G401.6 (cell line): ENCODE measurements at regions not wholly inside any gene's neighbourhood (a gene's known extent, or its start where the extent isn't known, plus 50 kb on each side); places are given as distances from the start of the nearest gene placed in this dataset.
"Not testable (repeated sequence)": the region's sequence is repeated elsewhere in the genome, so short reads cannot be mapped to it uniquely, and the experiment has no call there.

Source experiments
- FAIRE-seq: peaks from 2 replicates; lab custom pipeline; 2012; peaks lifted over from hg19 to GRCh38; lab: Jason Lieb, UNC

DNA sequence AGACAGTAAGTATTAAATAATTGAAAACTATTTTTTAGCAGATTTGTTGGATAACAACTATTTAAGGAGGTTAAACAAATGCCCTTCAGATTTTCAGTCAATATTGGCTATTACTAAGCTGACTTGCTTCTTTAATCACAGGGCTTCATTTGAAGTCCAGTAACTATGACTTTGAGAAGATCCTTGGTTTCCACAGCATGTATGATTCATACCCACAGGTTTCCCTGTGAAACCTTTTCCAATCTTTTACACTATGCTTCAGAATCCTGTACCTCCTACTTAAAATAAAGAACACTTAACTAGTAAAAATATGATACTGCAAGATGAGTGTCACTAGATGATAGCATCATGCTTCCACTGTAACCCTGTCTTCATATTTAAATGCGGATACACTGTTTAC is 211.9 kb downstream of the SPATA31A1 start:
- FAIRE-seq = not testable (repeated sequence)

DNA sequence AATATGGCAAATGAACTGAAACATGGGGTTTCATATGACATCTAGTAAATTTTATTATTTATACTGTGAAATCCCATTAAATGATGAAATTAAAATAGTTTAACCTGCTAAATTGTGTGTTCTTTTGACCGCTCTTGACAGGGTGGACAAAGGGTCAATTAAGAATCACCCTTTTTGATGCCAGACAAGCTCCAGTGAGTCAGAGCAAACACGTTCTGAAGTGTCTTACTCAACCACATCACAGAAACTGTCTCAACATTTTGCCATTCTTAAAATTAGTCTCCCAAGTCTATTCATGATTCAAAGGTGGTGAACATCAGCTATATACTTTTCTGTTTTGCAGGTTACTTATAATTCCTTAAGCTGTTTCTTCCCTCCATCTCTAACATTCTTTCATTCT is 213.4 kb downstream of the SPATA31A1 start:
- not testable (repeated sequence) for FAIRE-seq

DNA sequence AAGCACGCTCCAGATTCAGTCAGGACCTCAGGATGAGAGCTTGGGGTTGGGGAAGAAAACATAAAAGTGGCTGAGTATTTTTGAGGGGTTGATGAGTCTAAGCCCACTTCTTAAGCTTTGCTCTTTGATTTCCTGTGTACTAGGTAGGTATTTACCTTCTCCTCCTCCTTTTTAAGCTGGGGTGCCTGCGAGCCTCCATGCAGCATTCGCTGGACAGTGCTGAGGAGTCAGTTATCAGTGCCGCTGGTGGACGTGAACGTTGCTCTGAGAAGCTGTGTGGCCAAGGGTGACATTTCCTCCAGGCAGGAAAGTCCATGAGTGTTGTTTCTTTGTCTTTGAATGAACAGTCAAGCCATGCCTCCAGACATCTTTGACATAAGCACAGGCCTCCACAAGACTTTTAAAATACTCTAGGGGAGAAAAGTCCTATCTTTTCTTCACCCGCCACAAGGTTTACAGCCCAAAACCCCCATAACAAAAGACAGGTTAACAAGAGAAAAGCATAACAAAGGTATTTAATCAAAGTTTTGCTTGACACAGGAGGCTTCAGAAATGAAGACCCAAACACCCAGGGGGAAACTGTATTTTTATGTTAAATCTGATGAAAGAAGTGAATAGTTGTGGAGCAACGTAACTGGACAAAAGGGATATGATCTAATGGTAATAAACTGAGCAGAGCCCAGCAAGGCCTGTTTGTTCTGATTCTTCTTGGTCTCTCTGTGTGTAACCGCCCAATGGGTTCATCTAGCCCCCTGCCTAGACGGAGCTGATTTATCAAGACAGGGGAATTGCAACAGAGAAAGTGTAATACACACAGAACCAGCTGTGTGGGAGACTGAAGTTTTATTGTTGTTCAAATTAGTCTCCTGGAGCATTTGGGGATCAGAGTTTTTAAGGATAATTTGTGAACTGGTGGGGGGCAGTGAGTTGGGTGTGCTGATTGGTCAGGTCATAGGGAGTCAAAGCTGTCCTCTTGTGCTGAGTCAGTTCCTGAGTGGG is 217.9 kb downstream of the SPATA31A1 start:
- FAIRE-seq = not testable (repeated sequence)

DNA sequence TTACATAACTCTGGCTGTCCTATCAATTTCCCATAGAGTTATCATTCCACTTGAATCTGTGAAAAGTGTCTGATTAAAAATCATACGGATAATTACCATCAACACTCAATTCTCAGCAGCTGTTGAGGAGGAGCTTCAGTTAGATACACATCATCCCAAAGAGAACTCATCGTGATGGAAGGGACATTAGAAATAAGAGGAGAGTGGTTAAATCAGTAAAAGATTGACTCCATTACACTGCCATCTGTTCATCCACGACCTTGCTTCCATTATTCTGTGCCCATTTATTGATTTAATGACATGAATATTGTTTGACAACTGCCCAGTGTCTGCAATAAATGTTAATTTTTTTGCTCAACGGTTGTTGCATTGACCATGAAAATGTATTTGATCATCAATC is 223.5 kb downstream of the SPATA31A1 start:
- FAIRE-seq = not testable (repeated sequence)

DNA sequence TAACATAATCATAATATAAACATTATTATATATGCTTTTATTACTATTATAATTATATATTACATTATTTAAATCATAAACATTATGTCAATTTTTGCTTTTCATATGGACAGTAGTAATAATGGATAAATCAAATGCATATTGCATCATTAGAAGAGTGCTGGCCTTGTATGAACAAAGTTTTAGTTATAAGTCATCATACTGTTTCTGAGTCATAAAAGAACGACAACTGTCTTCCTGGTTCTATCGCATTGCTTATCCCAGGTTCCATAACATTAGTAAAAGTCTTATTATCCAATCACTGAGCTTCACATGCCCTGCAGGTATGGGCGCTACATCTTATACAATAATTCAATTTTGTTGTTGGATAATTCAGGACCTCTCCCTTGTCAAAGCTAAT is 225.8 kb downstream of the SPATA31A1 start:
- not testable (repeated sequence) for FAIRE-seq

DNA sequence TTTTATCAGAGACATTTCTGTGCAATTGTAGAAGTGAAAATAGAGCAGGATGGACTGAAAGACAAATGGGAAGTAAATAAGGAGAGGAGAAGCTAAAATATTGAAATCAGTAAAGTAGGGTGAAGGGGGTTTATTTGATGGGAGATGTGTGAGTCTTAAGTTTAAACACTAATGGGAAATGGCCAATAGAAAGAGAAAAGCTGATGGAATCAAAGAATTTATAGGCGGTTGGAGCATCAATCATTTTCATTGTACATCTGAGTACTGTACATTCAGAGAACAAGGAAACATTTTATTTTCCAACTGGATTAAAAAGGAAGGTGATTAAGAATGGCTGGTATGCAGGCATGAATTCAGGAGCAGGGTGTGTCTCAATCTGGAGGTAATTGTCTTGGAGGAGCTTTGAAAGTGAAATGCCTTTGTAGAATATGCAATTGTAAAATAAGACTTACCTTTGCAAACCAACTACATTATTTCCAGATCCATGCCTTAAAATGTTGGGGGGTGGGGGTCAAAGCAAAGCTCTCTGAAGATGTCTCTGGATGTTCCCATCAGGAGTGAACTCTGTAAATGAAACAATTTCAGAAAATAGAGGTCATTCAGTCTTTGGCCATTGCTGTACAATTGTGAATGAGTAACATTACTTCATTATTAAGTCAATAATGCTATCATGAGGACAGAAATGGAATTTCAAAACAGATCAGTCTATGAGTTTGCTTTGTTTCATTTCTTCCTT is 227.4 kb downstream of the SPATA31A1 start:
- not testable (repeated sequence) for FAIRE-seq

DNA sequence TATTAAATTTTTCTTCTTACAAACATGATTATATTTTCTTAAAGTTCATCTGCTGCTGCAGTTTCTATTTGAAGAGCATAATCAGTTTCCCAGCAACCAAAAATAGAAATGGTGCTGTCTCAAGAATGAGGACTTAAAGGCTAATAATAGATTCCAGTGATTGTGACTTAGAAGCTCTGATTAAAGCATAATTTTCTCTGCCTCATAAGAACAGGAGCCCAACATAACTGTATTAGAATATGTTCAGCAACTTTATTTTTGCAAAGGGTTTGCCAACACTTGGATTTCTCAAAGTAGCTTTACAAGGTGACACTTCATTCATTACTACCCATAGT is 227.9 kb downstream of the SPATA31A1 start:
- not testable (repeated sequence) for FAIRE-seq

DNA sequence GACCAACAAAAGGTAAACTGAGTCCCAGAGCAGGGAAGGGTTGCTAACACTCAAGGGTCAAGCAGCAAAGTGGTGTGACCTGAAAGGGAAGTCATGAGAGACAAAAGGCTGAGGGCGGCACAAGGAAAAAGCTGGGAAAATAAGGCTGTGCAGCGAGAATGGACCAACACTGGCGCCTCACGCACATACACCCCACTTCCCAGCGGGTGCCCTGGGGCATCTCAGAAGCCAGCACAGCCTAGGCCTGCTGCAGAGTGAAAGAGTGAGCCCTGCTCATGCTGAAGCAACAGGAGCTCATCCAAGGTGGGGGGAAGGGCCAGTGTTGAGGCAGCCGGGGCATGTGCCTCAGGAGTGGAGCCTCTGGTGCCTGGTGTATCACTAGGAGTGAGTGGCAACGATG is 229.8 kb downstream of the SPATA31A1 start:
- FAIRE-seq = not testable (repeated sequence)

DNA sequence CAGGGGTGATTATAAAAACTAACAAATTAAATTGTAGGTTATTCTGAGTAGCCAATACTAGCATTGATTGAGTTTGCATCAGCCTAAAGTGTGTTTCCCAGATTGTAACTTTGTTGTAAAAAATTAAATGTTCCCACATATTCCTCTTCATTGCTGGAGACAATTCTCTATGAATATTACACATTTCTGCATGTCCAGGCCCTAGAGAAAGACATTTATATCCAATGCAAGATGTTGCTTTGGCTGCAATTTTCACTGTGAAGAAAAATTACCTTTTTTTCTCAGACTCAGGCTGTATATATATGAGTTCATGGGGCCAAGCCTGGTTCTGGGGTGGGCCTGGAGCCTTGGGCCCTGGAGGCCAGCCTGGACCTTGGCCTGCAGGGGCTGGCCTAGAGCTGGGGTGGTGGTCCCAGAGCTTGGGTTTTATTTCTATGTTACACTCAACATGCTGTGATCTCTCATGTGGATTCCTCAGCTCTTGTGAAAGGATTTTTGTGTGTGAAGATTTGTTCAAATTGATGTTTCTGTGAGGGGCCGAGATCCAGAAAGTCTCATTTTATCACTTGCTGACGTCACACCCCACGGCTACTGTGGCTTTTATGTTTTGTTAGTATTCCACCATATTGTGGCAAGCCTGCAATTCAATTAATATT is 232.5 kb downstream of the SPATA31A1 start:
- no peak for FAIRE-seq

DNA sequence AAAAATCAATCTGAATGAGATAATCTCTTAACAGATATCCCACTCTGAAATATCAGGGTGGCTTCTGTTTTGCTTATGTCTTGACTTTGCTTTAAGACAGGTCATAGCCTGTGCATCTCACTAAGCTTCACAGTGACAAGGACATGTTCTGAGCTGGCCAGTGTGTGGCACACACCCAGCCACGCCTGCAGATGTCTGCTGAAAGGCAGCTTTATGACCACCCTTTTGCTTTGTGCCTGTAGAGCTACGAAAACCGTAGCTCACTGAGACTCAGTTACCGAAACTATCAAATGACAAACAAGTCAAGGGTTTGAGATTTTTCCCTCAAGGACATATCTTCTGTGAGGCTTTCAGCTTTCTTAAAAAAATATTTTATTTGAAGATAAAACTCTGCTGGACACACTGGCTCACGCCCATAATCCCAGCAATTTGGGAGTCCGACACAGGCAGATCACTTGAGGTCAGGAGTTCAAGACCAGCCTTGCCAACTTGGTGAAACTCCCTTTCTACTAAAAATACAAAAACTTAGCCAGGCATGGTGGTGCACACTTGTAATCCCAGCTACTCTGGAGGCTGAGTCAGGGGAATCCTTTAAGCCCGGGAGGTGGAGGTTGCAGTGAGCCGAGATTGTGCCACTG is 233.2 kb downstream of the SPATA31A1 start:
- no peak for FAIRE-seq

DNA sequence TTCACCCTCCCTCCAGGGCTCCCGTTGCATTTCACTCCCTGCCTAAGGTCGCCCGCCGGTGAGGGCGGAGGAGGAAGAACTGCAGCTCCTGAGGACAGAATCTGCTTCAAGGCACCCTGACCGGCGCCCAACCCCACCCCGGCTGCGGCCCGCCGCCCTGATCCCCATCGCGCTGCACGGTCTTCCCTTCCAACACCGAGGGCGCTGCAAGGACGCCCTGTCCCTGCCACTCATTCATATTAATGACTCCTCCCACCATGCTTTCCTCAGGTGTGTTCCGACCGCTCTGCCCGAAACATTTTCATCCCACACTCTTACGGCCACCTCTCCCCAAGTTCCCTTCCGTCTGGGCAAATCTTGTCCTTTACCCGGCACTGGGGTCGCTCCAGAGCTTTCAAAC is 248.6 kb downstream of the SPATA31A1 start:
- FAIRE-seq = not testable (repeated sequence)

DNA sequence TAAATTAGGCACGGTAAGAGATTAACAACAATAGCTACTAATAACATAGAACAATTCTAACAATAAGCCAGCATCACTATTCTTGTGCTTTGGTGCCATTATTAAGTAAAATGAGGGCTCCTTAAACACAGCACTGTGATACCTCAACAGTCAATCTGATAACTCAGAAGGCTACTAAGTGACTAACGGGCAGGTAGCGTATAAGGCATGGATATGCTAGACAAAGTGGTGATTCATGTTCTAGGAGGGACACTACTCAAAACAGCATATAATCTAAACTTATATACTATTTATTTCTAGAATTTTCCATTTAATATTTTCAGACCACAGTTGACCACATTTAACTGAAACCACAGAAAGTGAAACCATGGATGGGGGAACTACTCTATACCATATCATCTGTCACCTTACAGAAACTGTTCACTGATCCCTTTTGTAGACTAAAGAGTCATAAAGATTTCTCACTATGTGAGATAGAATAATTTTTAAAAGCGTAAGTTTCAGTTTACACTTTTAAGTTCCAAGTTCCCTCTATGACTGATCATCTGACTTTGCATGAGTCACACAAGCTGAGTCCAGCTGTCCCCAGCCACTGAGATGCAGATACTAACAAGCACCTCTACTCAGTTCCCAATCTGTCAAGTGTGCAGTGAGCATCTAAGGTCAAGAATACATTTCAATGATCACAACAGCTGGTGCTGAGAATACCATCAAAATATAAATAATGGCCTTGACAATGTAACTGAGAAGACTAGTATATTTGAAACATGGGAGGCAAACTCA is 256.2 kb downstream of the SPATA31A1 start:
- not testable (repeated sequence) for FAIRE-seq

DNA sequence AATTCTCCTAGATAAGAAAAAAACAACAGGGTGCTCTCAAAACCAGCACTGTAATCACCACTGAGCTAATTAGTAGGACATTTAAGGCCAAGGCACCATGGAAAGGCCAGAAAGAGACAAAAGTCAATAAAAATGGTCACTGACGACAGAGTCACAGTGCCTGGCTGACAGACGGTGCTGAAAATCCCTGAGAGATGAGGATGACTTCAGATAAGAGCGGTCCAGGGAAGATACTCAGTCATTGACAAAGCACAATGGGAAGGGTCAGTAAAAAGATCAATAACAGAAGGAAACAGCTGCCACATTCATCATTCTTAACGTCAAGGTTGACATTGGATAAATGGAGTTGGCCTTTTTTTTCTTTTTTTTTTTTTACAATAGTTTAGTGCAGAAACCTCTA is 261.0 kb downstream of the SPATA31A1 start:
- not testable (repeated sequence) for FAIRE-seq

DNA sequence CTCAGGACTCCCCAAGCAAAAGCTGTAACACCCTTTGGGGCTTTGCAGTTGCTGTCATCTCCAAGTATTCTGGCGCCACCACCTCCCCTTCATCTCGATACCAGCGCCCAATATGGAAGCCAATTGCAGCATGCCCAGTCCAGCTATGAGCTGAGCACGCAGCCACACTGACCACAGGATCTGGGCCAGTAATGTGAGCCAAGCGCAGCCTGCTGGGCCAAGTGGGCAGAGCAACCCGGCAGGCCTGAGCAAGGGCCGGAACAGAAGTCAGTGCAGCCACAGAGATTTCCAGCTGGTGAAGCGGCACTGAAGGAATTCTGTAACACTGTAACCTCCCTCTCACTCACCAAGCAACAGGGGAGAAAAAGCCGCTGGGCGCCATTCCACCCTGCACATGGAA is 268.6 kb downstream of the SPATA31A1 start:
- FAIRE-seq = not testable (repeated sequence)

DNA sequence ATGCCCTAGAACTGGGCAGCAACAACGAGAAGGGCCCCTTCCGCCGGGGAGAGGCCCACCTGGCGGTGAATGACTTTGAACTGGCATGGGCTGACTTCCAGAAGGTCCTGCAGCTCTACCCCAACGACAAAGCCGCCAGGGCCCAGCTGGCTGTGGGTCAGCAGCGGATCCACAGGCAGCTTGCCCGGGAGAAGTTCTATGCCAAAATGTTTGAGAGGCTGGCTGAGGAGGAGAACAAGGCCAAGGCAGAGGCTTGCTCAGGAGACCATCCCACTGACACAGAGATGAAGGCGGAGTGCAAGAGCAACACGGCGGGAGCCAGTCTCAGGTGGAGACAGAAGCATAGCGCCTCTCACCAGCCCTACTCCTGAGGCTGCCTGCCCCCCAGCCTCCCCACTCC is 276.6 kb downstream of the SPATA31A1 start:
- FAIRE-seq = not testable (repeated sequence)

DNA sequence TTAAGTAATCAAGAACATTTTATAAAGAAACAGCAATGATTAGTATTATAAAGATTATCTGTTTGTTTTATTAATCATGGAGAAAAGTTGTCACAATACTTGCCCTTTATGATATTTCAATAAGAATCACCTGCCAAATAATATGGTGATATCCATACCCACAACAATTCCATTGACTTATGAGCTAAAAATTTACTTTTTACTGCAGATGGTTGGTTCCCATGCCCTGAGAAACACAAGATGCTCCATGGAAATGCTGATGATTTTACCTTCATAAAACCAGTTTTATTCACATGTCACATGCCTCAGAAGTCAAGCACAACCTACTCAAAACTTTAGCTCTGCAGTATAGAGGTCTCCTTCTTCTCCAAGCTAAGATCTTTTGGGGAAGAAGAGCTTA is 293.6 kb downstream of the SPATA31A1 start:
- not testable (repeated sequence) for FAIRE-seq

DNA sequence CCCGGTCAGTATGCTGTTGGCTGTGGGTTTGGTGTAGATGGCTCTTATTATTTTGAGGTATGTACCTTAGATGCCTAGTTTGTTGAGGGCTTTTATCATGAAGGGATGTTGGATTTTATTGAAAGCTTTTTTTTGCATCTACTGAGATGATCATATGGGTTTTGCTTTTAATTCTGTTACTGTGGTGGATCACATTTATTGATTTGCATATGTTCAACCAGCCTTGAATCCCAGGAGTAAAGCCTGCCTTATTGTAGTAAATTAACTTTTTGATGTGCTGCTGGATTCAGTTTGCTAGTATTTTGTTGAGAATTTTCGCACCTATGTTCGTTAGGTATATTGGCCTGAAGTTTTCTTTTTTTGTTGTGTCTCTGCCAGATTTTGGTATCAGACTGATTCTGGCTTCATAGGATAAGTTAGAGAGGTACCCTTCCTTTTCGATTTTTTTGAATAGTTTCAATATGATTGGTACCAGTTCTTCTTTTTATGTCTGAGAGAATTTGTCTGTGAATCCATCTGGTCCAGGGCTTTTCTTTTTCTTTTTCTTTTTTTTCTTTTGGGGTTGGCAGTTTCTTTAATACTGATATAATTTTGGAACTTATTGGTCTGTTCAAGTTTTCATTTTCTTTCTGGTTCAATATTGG is 301.6 kb downstream of the SPATA31A1 start:
- FAIRE-seq = not testable (repeated sequence)

DNA sequence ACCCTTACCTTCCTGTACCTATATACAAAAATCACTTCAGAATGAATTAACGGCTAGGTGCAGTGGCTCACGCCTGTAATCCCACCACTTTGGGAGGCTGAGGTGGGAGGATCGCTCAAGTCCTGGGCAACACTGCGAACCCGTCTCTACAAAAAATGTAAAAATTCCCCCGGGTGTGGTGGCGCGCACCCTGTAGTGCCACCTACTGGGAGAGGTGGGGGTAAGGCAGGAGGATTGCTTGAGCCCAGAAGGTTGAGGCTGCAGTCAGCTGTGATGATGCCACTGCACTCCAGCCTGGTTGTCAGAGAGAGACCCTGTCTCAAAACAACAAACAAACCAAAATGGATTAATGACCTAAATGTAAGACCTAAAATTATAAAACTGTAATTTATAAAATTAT is 307.6 kb downstream of the SPATA31A1 start:
- FAIRE-seq = not testable (repeated sequence)

DNA sequence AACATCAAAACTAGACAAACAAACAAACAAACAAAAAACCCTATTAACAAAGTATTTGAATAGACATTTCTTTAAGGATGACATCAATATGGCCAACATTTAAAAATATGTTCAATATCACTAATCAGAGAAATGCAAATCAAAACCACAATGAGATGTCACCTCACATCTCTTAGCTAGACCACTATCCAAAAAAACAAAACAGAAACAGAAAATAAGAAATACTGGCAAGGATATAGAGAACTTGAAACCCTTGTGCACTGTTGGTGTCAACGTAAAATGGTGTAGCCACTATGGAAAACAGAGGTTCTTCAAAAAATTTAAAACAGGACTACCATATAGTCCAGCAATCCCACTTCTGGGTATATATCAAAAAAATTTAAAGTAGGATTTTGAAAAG is 308.2 kb downstream of the SPATA31A1 start:
- not testable (repeated sequence) for FAIRE-seq

DNA sequence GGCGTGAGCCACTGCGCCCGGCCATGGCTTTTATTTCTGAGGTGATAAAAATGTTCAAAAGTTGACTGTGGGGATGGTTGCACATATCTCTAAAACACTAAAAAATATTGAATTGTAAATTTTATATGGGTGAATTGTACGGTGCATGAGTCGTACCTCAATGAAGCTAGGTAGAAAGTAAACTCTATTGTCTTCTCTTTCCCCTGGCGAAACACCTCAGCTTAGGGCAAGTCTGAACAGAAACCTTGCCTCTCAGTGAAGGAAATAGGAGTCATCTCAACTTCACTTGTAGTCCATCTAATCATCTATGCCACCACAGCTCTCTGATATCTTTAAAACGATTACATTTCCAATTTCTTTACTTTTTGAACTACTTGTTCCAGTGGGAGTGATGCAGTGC is 309.6 kb downstream of the SPATA31A1 start:
- not testable (repeated sequence) for FAIRE-seq
